GM18508 (cell line): ENCODE measurements at regions not wholly inside any gene's neighbourhood (a gene's known extent, or its start where the extent isn't known, plus 50 kb on each side); places are given as distances from the start of the nearest gene placed in this dataset.

Experiments used
- ATAC-seq: cut with Tn5 transposase; IDR thresholded peaks from one replicate; pipeline ENCODE4 v1.9.1; 2021; ENCODE audit warnings: moderate number of reproducible peaks; ENCODE audit not compliant: insufficient read depth, unreplicated experiment

DNA sequence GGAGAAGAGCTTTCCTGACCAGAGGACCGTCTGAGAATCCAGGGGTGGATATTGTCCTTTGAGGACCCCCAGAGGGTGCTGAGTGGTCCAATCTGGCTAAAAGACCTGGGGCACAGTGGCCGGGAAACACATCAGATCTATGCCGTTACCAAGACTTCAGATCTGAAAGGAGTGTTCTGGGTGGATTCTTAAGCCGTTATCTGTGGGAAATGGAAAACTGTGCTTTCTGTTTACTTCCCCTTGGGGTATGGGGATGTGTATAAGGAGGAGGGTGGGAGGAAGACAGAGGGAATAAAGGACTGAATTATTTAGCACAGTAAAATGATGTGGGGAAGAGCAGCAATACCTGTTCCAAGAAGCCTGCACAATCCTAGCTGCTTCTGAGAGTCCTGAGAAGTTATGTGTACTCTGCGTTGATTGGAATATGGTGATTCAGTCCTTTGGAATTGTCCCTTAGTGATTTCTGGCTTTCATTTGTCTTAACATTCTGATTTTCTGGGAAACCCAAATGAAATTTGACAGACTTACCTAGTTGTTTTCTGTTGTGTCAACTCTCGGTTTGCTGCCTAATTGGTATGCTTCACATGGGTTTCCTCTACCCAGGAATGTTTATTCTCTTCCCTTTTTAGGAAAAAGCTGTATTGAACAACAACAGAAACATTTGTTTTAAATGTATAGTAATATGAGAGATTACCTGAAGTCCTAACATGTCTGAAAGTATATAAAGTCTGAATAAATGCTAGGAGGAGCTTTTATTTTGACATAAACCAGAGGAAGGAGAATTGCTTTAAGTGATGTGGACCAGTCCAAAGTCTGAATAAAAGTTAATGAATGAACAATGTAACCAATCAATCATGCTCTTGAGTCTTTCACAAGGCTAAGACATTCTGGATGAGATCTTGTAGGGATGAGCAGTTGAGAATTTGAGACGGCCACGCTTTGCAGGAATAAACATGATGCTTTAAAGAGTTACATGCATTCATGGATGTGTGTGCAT, 427.1 kb upstream of the C2CD4B start:
- no peak for ATAC-seq

DNA sequence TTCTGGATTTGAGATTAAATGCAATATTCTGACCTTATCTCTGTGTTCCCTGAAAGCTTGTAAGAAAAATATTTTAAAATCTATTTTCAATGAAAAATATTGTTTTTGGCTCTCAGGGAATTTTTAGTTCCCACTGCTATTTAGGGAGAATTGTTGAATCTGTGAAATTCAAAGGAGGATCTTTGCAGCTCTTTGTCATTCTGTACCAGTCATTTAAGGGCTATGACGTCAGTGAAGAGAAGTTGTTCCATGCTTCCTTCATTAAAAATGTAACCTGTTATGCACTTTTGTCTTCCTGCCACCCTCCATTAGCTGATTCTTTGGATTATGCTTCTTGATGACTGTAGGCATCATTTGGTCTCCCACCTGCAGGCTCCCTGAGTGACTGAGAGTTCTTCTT, 427.8 kb upstream of the C2CD4B start:
- ATAC-seq = no peak

DNA sequence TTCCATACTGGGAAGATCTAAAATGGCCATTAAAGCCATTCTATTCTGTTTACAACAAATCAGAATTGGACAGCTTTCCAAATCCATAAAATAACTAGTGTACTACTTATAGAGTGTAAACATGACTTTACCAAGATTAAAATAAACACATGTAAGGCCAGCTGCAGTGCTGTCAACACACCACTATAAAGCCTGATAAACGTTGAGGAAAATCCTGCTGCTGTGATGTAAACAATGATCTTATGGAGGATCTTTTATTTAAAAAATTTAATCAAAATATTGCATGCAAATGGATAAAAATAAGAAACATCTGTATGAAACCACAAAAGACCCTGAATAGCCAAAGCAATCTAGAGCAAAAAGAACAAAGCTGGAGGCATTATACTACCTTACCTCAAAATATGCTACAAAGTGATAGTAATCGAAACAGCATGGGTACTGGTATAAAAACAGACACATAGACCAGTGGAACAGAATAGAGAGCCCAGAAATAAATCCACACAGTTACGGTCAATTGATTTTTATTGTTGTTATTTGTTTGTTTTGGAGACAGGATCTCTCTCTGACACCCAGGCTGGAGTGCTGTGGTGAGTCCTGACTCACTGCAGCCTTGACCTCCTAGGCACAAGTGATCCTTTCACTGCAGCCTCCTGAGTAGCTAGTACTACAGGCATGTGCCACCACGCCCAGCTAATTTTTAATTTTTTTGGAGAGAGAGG, 428.8 kb upstream of the C2CD4B start:
- no peak for ATAC-seq

DNA sequence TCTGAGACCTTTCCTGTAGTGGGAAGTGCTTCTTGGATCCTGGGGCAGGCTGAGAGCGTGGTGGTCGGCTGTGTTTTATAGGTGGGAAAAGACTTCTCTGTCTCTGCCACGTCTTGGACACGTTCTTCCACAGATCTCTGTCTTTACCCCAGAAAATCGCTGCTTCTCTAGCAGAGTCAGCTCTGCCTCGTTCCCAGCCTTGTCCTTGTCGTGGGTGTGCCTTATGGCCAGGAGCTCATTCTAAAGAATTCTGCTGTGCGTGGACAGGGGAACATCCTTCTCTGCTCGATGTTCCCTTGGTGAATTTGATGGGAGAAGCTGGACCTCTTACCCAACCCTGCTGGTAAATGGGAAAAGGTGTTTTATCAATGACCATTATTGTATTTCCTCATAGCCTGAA, 433.1 kb upstream of the C2CD4B start:
- no peak for ATAC-seq

DNA sequence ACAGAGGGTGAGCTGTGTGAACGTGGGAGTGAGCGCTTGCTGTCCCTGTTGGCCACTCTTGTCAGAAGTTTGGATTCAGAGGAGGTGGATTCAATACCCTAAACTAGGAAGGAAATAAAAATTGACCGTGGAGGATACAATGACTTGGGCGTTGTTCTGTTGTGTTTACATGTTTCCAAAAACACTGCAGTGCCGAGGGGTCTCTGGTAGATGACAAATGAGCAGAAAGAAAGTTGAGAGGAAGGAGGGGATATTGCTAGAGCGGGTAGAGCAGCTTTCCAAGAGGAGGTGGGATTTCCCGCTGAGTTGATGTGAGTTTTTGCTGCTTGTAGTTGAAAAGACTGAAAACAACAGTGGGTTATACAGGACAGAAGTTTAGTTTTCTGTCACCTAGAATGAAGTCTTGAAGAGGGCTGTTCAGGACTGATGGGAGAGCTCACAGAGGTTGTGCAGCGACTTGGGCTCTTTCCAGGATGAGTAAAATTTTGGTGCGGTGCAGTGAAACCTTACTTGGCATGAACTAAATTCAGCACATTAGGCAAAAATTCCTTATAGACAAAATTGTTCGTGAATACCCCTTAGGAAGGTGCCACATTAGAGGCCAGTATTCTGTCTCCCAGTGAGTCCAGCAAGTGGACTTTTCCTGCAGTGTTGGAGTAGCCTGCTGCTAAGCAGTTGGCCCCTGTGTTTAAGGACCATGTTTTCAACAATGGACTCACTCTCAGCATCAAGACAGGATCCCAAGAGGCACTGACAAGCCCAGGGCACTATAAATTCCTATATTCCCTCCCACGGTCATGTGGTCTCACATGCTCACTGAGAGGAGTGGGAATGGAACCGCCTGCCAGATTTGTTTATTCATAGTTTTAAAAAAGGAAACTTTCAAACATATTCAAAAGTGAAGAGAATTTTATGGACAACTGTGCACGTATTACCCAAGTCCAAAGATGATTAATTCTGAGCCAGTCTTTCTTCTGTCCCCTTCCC, 435.0 kb upstream of the C2CD4B start:
- ATAC-seq = no peak

DNA sequence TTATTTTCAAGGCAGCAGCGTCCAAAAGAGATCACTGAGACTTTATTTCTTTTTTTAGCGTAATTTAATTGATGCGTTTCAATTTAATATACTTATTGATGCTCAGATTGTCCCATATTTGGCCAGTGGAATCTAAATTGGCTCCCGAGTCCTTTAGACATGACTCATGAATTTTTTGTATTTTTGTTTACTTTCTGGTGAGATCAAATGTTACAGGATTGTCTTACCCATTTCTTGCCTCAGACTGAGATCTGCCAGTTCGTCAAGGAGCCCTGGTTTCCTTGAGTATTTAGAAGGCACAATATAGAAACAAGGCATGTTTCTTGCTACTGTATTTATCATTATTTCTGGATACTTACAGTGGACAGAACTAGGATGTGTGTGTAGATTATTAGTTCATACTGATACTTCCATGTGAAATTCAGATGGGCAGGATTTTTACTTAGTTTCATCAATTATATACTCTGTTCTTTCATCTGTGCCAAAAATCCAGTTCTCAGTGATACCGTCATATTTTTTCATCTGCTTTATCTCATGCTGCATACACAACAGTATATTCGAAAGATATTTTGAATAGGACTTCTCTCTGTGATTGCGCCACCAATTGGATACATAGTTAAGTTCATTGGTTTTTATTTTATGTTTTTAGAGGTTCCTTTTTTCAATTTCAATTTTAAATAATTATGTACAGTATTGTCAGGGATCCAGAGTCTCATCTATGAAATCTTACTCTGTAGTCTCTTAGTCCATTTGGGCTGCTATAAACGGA, 436.9 kb upstream of the C2CD4B start:
- no peak for ATAC-seq

DNA sequence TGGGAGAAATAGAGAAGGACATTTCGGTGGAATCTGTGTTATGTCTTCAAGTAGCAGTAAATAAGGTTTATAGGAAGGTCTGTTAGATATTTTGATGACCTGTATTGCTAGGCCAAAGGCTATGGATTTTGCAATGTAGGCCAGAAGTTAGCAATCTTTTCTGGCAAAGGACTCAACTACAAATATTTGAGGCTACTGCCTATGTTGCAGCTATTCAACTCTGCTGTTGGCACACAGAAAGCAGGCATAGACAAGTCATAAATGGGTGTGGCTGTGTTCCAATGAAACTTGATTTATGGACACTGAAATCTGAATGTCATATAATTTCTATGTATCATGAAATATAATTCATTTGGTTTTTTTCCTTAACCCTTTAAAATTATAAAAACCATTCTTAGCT, 438.7 kb upstream of the C2CD4B start:
- no peak for ATAC-seq

DNA sequence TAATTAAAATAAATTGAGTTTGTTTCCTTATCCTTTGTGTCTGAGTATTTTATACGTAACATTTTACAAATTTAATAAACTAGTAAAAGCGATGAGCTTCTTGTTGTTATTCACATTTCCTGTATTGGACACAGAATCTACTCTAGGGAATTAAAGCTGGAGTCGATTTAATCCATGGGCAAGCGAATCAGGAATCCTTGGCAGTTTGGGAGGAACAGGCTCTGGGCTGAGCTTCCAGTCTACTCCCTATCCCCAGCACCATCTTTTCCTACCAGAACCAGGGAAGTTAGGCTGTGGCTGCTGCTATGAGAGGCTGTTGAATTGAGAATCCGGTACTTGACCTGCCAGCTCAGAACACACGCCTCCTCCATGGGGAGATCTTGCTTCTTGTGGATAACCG, 437.3 kb upstream of the TPM1 start:
- no peak for ATAC-seq

DNA sequence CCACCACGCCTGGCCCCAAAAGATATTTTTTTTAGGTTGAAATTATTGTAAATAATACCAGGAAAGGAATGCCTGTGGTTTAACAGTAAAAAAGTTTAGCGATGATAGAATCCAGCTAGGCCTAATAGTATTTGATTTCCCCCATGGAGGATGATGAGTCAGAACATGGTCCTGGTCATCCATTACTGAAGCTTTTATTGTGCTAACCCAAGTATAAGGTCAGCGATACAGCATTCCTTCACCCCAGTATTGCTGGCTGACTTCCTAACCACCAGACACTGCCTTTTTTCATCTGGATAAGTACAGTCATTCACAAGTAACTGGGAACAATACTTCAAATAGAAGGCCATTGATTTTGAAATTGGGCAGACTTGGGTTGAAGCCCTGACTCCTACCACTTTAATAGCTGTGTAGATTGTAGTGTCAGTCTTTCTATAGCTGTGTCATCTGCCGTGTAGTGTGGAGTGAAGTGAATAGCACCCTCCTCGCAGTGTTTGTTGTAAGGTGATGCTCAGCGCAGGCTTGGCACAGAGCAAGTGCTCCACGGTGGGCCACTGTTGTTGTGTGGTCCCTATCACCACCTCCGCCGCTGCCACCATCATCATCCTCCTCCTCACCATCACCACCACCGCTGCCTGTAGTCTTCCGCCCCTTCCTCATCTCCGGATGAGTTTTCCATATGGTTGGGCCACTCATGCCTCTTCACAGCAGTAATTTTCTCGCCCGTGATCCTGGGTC, 436.0 kb upstream of the TPM1 start:
- no peak for ATAC-seq

DNA sequence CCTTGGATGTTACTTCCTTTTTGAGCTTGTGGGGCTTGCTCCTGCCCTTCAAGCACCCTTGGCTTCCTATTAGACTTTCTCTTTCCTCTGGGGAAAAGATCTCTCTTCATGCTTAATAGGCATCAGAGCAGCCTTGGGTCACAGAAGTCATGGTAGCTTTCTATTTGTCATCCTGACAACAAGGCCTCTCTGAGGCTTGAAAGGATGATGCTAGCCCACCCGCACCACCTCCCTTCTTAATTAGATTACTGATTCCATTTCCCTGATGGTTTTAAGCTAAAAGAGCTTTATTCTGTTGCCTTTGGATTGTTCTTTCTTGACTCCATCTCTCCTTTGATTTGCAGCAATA, 435.5 kb upstream of the TPM1 start:
- no peak for ATAC-seq

DNA sequence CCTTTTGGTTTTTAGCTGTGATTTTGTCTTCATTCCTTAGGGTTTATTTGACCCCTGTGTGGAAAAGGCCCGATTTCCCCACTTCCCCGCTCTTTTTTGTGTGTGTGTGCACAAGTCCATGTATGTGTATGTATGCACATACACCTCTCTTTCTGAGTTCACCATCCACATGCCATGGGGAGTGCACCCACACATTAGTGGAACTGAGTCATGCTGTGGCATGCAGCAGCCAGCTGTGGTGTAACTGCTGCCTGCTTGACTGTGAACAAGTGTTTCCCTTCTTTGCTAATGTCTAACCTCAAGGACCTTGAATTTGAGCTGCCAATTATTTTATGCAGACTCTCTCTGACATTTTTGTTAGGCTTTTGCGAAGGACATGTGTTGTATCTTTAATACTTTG, 434.9 kb upstream of the TPM1 start:
- ATAC-seq = no peak

DNA sequence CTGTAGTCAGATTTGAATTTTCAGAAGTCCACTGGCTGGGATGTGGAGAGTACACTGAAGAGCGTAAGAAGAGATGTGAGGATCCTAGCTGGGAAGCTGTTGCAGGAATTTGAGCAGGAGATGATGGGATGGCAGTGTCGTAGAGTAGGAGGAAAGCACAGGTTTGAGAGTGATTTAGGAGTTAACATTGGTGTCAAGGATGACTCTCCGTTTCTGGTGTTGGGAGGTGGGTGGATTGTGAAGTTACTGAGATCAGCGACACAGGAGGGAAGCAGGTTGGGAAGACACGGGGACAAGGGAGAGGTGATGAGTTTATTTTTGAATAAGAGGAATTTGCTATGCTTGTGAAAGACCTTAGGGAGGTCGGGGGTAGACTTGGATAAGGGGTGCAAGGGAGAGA, 434.2 kb upstream of the TPM1 start:
- no peak for ATAC-seq

DNA sequence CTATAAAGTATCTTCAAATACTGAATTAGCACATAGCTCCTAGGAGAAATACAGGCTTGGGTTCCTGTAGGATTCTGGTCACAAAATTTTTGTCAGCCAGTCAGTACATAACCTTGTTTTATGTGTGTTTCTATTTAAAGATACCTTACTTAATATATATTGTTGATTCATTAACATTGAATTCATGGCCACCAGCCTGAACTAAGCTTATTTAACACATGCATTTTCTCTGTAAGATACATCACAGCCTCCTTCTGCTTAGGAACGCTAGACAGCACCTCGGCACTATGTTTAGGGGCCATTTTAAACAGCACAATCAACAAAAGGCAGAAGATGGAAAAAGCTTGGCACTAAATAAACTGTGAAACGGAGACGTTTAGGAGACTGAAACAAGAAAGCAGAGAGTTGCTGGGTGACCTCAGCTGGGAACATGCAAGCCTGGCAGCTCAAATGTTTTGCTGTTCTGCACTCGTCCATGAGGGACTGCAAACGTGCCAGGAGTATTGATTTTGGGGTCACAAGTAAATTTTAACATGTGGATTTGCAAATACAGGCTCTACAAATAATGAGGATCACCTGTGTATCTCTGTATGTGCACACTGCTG, 432.2 kb upstream of the TPM1 start:
- no peak for ATAC-seq

DNA sequence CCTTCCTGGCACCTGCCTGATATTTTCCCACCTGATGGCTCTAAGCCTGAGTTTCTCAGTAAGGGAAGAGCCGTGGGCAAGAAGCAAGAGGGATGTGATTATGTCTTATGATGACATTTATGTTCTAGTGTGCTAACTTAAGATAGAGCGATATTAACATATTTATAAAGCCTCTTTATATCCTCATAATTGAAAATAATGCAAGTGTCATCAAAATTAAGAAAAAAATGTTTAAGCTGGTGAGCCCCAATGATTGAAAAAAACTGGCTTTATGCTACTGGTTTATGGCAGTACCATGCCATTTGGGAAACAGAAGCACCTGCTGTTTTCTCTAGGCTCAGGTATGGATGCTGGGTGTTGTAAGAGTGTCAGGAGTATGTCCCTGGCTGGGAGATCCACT, 431.5 kb upstream of the TPM1 start:
- ATAC-seq = no peak

DNA sequence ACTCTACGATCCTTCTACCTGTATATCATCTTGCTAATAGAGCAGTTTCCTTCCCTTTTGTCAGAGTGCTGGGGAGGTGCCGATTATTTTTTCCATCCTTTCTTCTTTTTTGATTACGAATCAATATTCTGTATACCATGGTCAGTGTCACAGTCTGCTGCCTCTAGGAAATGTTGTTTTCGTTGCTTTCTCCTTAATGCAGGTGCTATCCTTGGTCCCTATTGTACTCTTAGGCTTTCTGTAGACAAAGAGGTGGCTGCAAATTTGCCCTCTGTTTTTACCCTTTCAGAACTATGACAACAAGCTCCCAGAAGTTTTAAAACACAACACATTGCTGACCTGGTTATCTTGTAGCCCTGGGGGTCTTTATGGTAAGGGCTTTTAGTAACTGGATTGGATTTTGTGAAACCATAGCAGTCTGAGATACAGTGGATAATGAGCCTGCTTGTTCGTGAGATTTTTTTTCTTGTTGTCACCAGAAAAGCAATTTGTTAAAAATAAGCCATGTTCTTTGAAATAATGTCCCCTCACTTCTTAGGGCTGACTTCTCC, 430.3 kb upstream of the TPM1 start:
- ATAC-seq = no peak

DNA sequence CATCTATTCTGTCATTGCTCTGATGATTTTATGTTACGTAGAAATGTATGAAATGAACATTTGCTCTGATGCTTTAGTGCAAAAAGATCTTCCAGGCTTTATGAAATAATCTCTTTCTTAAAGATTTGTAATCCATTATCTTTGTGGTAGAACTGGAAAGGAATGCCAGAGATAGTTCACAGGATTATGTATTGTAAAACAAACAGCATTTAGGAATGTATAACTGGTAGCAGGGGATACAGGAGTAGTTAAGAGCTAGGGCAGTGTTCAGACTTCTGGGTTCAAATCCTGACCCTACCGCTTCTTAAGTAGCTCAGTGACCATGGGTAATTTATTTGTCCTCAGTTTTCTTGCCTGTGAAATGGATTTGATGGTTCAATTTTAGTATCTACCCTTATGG, 429.8 kb upstream of the TPM1 start:
- ATAC-seq = no peak

DNA sequence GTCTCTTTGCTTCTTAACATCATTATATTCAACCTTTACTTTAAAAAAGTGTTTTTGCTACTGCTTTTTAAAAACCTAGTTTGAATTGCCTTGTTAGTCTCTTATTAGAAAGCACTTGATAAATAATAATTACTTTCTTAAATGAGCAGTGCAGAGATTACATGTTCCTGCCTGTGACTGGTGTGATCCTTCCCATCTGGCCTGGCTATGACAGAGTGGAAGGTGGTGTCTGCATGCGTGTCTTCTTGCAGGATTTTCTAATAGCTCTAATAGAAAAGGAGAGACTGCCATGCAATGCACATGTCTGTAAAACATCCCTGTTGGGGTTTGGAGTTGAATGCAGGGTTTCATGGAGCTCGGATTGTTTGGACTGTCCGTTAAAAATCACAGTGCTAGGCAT, 425.8 kb upstream of the TPM1 start:
- ATAC-seq = no peak

DNA sequence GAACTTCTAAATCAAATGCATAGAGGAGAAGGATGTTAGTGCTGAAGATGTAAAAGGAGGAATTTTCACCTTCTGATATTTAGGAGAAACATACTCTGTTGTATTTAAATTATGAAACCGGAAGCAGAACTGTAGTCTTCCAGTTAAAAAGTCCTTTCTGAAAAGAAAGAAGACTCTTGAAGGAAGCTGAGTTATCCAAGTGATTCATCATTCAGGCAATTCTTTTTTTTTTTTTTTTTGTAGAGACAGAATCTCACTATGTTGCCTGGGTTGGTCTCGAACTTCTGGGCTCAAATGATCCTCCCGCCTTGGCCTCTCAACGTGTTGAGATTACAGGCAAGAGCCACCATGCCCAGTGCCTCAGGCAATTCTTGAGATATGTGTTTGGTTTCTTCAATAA, 424.8 kb upstream of the TPM1 start:
- ATAC-seq = no peak

DNA sequence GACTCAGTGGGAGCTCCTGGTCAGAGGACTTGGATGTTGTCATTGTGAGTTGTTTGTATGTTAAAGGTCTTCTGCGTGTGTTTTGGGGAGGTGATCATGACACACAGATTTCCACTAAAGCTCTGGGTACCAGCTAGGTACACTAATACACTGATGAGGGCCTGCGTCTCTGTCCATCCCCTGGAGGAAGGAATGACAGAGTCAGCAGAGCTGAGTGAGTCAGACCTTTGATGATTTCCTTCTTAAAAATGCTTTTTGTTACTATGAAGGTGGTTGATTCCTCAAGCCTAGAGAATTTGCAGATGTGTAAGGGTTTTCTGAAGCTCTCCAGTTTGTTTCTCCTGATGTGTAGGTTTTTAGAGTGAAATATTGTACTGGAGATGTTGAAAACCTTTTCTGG, 424.1 kb upstream of the TPM1 start:
- no peak for ATAC-seq
